PC-3 (cell line): ENCODE measurements at regions not wholly inside any gene's neighbourhood (a gene's known extent, or its start where the extent isn't known, plus 50 kb on each side); places are given as distances from the start of the nearest gene placed in this dataset.

Experiments used
- CTCF ChIP-seq: fragments of 300-600 bp; sonication (generic); conservative IDR thresholded peaks from 2 replicates; pipeline ENCODE4 v1.5.1; 2017; ENCODE audit warnings: antibody characterized with exemption, low read depth, mild to moderate bottlenecking, low read length
- EZH2 ChIP-seq: fragments of 300-600 bp; sonication (generic); IDR thresholded peaks from one replicate; pipeline ENCODE4 v1.6.1; 2017; ENCODE audit warnings: antibody characterized with exemption, mild to moderate bottlenecking, low read length; ENCODE audit not compliant: unreplicated experiment
- EZH2phosphoT487 ChIP-seq: fragments of 300-600 bp; sonication (generic); IDR thresholded peaks from 2 replicates; pipeline ENCODE4 v1.6.1; 2018; ENCODE audit warnings: mild to moderate bottlenecking, antibody characterized with exemption, low read length, borderline replicate concordance

DNA sequence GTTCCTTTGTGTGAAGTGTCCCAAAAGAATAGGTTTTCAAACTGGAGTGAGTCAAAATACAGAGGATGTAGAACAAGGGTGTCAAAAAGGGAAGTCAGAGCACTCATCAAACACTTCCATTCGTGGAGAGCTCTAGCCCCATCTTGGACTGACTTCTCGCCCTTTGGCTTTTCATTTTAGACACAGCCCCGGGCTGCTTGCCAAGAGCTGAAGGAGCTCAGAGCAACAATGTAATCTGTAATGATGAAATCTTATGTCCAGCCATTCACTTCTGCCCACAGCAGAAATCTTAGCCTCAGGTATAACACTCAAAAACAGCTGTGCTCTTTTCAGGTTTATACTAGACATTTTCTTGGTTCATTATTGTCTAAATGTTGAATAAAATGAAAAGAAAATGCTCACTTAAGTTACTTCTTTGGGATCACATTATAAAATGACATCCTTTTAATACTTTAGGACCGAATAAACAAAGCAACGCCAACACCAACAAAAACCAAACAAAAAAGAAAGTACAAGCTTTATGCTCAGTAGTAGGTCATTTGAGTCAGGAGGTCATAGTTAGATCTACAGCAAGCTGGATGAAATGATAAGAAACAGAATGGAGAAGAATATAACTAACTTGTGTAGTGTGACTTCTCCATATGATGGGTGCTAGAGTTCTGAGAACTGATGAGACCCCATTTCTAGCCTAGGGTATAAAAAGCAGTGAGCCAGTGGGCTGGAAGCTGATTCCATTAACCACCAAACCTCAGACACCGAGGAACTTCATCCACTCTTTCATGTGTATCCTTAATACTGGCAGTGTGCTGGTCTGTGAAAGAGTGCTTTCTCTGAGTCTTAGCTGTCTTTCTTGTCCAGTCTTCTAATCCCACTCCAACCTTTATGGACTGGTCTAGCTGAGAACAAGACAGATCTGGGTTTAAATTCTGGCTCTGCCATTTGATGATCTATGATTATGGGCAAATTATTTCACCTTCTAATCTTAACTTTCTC is 131.8 kb upstream of the SLC7A14 start:
- TF ChIP-seq CTCF = no peak
- TF ChIP-seq EZH2phosphoT487 = no peak
- no peak for TF ChIP-seq EZH2
